Keratinocyte (primary cell): ENCODE measurements at regions not wholly inside any gene's neighbourhood (a gene's known extent, or its start where the extent isn't known, plus 50 kb on each side); places are given as distances from the start of the nearest gene placed in this dataset.

Experiments
- DNase-seq: peaks from one replicate; pipeline ENCODE4 v3.0.0-alpha.2; 2011; ENCODE audit warnings: low read depth, missing footprints, low spot score
- FAIRE-seq: peaks from 2 replicates; lab custom pipeline; 2011; peaks lifted over from hg19 to GRCh38; lab: Jason Lieb, UNC
- H2AFZ ChIP-seq: 2 replicates; pipeline ENCODE4 v1.6.0; 2012; ENCODE audit warnings: low read length, control low read depth, inconsistent platforms; ENCODE audit not compliant: control insufficient read depth
- H3K27ac ChIP-seq: 2 replicates; pipeline ENCODE4 v1.5.1; 2011; ENCODE audit warnings: low read length; ENCODE audit not compliant: control insufficient read depth, insufficient read depth
- H3K27me3 ChIP-seq: 3 replicates; pipeline ENCODE4 v1.6.0; 2011; ENCODE audit warnings: low read length; ENCODE audit not compliant: control insufficient read depth, insufficient read depth; ENCODE audit errors: extremely low read depth
- H3K36me3 ChIP-seq, 2 experiments: 2 replicates in 1 of 2; 3 replicates in 1 of 2; pipeline ENCODE4 v1.5.1; 2011; ENCODE audit warnings: low read length in 2 of 2, mild to moderate bottlenecking in 1 of 2; ENCODE audit not compliant: control insufficient read depth in 2 of 2, insufficient read depth in 2 of 2; ENCODE audit errors: extremely low read depth in 1 of 2
- H3K4me1 ChIP-seq: 3 replicates; pipeline ENCODE4 v1.5.1; 2011; ENCODE audit warnings: low read length; ENCODE audit not compliant: control insufficient read depth, insufficient read depth; ENCODE audit errors: extremely low read depth
- H3K4me2 ChIP-seq: 3 replicates; pipeline ENCODE4 v1.6.0; 2011; ENCODE audit warnings: low read depth, low read length; ENCODE audit not compliant: control insufficient read depth, insufficient read depth; ENCODE audit errors: extremely low read depth
- H3K4me3 ChIP-seq, 3 experiments: fragments of 200-600 bp in 1 of 3; sonication (generic) in 1 of 3; 2 replicates in 2 of 3; 3 replicates in 1 of 3; pipeline ENCODE4 v1.5.1; 2011 to 2016; ENCODE audit warnings: low read length in 3 of 3, mild to moderate bottlenecking in 3 of 3, control low read depth in 2 of 3, inconsistent platforms in 1 of 3, low read depth in 1 of 3, mixed read lengths in 1 of 3, mixed run types in 1 of 3, moderate library complexity in 1 of 3; ENCODE audit not compliant: control insufficient read depth in 2 of 3, insufficient read depth in 2 of 3; ENCODE audit errors: extremely low read depth in 1 of 3
- H3K79me2 ChIP-seq: 2 replicates; pipeline ENCODE4 v1.6.0; 2012; ENCODE audit warnings: low read length; ENCODE audit not compliant: control insufficient read depth, insufficient read depth
- H3K9ac ChIP-seq: 3 replicates; pipeline ENCODE4 v1.6.0; 2011; ENCODE audit warnings: low read length; ENCODE audit not compliant: control insufficient read depth, insufficient read depth; ENCODE audit errors: extremely low read depth
- H3K9me1 ChIP-seq: 3 replicates; pipeline ENCODE4 v1.6.0; 2011; ENCODE audit warnings: low read length; ENCODE audit not compliant: control insufficient read depth, insufficient read depth; ENCODE audit errors: extremely low read depth
- H3K9me3 ChIP-seq: 2 replicates; pipeline ENCODE4 v1.5.1; 2012; ENCODE audit warnings: low read depth, low read length; ENCODE audit not compliant: control insufficient read depth
- H4K20me1 ChIP-seq: 3 replicates; pipeline ENCODE4 v1.6.0; 2011; ENCODE audit warnings: low read length; ENCODE audit not compliant: control insufficient read depth, insufficient read depth; ENCODE audit errors: extremely low read depth
- CTCF ChIP-seq, 3 experiments: IDR thresholded peaks in 1 of 3; conservative IDR thresholded peaks in 1 of 3; optimal IDR thresholded peaks in 1 of 3; 2 replicates in 2 of 3; 3 replicates in 1 of 3; pipeline versions ENCODE3 to v1.5.1; 2011; ENCODE audit warnings: low read length in 3 of 3, mild to moderate bottlenecking in 3 of 3, moderate library complexity in 2 of 3, control low read depth in 1 of 3, inconsistent platforms in 1 of 3; ENCODE audit not compliant: insufficient read depth in 2 of 3; ENCODE audit errors: extremely low read depth in 1 of 3
- EZH2 ChIP-seq: IDR thresholded peaks from one replicate; pipeline ENCODE4 v1.6.1; 2012; ENCODE audit warnings: inconsistent platforms, mild to moderate bottlenecking, low read length, moderate library complexity
- dilution Hi-C: fragments of 300-500 bp; cut with MboI; formaldehyde crosslinking; loops from one replicate; pipeline ENCODE4 v1.7.0; 2020; ENCODE audit warnings: low sequenced_read_pairs; ENCODE audit not compliant: extremely low pct_ligation_motif_present

- Histone ChIP-seq H2AFZ (no peak overlapping the region), H3K9me3 (peaks cover 7% of the 10 kb centered on the region), H3K27me3 (no peaks in the 10 kb centered on the region)
These were observed 1148.1 kb upstream of the NCAM2 start for GRCh38 chr21:19850157-19850556.

GRCh38 chr21:19853061-19853460 lies 1145.1 kb upstream of the NCAM2 start:
- DNase-seq = no peak

More at GRCh38 chr21:19850157-19850556, 1148.1 kb upstream of the NCAM2 start:
- DNase-seq (no peak), FAIRE-seq (no peak)
- no peak overlapping the region for H3K9ac ChIP-seq
- H4K20me1 ChIP-seq = no peaks in the 10 kb centered on the region
- H3K4me2 ChIP-seq = no peak overlapping the region
- no peaks in the 10 kb centered on the region for H3K4me1 ChIP-seq
- no peak overlapping the region for H3K4me3 ChIP-seq
- H3K79me2 ChIP-seq = no peaks in the 10 kb centered on the region
- H3K9me1 ChIP-seq = no peaks in the 10 kb centered on the region
- no peaks in the 10 kb centered on the region for H3K36me3 ChIP-seq
- dilution Hi-C loops = no loop called here
- no peak for TF ChIP-seq EZH2
- TF ChIP-seq CTCF (optimal IDR thresholded peaks at IDR 0.05 in 1 of 3, IDR thresholded peaks at IDR 0.05 in 1 of 3, conservative IDR thresholded peaks at IDR 0.05 in 1 of 3; ENCODE audit: extremely low read depth in 1 of 3, insufficient read depth in 2 of 3, low read length in 3 of 3) = no peak
- no peak overlapping the region for H3K27ac ChIP-seq

More at GRCh38 chr21:19853061-19853460, 1145.1 kb upstream of the NCAM2 start:
- no peak for FAIRE-seq
- no peak overlapping the region for H3K4me2 ChIP-seq
- H3K36me3 ChIP-seq = no peaks in the 10 kb centered on the region
- H3K79me2 ChIP-seq = no peaks in the 10 kb centered on the region
- no peaks in the 10 kb centered on the region for H3K4me1 ChIP-seq
- no peaks in the 10 kb centered on the region for H3K9me1 ChIP-seq
- TF ChIP-seq EZH2 (no peak), CTCF (optimal IDR thresholded peaks at IDR 0.05 in 1 of 3, IDR thresholded peaks at IDR 0.05 in 1 of 3, conservative IDR thresholded peaks at IDR 0.05 in 1 of 3; ENCODE audit: extremely low read depth in 1 of 3, insufficient read depth in 2 of 3, low read length in 3 of 3) (no peak)
- H3K4me3 ChIP-seq = no peak overlapping the region
- no peaks in the 10 kb centered on the region for H4K20me1 ChIP-seq
- no peak overlapping the region for H3K27ac ChIP-seq
- dilution Hi-C loops = no loop called here
- no peak overlapping the region for H2AFZ ChIP-seq
- peaks cover 10% of the 10 kb centered on the region for H3K9me3 ChIP-seq
- H3K9ac ChIP-seq = no peak overlapping the region
- H3K27me3 ChIP-seq = no peaks in the 10 kb centered on the region
